Osteocyte (in vitro differentiated cells): ENCODE measurements at regions not wholly inside any gene's neighbourhood (a gene's known extent, or its start where the extent isn't known, plus 50 kb on each side); places are given as distances from the start of the nearest gene placed in this dataset.

Experiments used
- DNase-seq: peaks from one replicate; pipeline ENCODE4 v3.0.0; 2021; ENCODE audit warnings: mixed read lengths; ENCODE audit not compliant: unreplicated experiment; ENCODE audit errors: extremely low spot score
- H3K27ac Mint-ChIP-seq: one replicate; pipeline ENCODE4 v1.8.0; 2021; ENCODE audit warnings: mild to moderate bottlenecking, mixed read lengths; ENCODE audit not compliant: unreplicated experiment
- H3K27me3 Mint-ChIP-seq: one replicate; pipeline ENCODE4 v1.8.0; 2021; ENCODE audit warnings: mixed read lengths; ENCODE audit not compliant: unreplicated experiment
- H3K36me3 Mint-ChIP-seq: one replicate; pipeline ENCODE4 v1.8.0; 2021; ENCODE audit warnings: mixed read lengths; ENCODE audit not compliant: unreplicated experiment
- H3K4me1 Mint-ChIP-seq: one replicate; pipeline ENCODE4 v1.8.0; 2021; ENCODE audit warnings: mixed read lengths; ENCODE audit not compliant: unreplicated experiment
- H3K4me3 Mint-ChIP-seq: one replicate; pipeline ENCODE4 v1.8.0; 2021; ENCODE audit warnings: mild to moderate bottlenecking, moderate library complexity, mixed read lengths; ENCODE audit not compliant: unreplicated experiment
- H3K9me3 Mint-ChIP-seq: one replicate; pipeline ENCODE4 v1.8.0; 2021; ENCODE audit warnings: mixed read lengths; ENCODE audit not compliant: unreplicated experiment
- CTCF ChIP-seq: fragments of 200-600 bp; sonication (generic); IDR thresholded peaks from 2 replicates; pipeline ENCODE4 v1.5.0; 2021; ENCODE audit warnings: antibody characterized with exemption, mild to moderate bottlenecking, moderate library complexity

GRCh38 chr13:73765651-73766384, 368.4 kb downstream of the KLF12 start:
- Mint-ChIP-seq H3K4me1 (peaks cover 28% of the 10 kb centered on the region), H3K36me3 (peaks cover 12% of the 10 kb centered on the region), H3K9me3 (no peaks in the 10 kb centered on the region), H3K27me3 (no peaks in the 10 kb centered on the region), H3K27ac (peak overlapping the region; percentile 78), H3K4me3 (peak overlapping the region; percentile 40)
- TF ChIP-seq CTCF: no peak
- DNase-seq: peak; percentile 84

- Mint-ChIP-seq H3K27me3 (no peaks in the 10 kb centered on the region), H3K36me3 (peaks cover 9% of the 10 kb centered on the region), H3K4me3 (no peak overlapping the region), H3K4me1 (peaks cover 3% of the 10 kb centered on the region), H3K27ac (no peak overlapping the region), H3K9me3 (no peaks in the 10 kb centered on the region)
- DNase-seq: no peak
- TF ChIP-seq CTCF: no peak
Observed at GRCh38 chr13:73759434-73759833, 374.8 kb downstream of the KLF12 start.

GRCh38 chr13:73757481-73758233, 376.5 kb downstream of the KLF12 start:
- no peak for TF ChIP-seq CTCF
- Mint-ChIP-seq H3K36me3 (peaks cover 7% of the 10 kb centered on the region), H3K27ac (no peak overlapping the region), H3K9me3 (no peaks in the 10 kb centered on the region), H3K4me1 (peaks cover 3% of the 10 kb centered on the region), H3K27me3 (no peaks in the 10 kb centered on the region), H3K4me3 (no peak overlapping the region)
- no peak for DNase-seq

- Mint-ChIP-seq H3K36me3 (peaks cover 9% of the 10 kb centered on the region), H3K27me3 (no peaks in the 10 kb centered on the region), H3K4me3 (no peak overlapping the region), H3K27ac (no peak overlapping the region), H3K4me1 (peaks cover 3% of the 10 kb centered on the region), H3K9me3 (no peaks in the 10 kb centered on the region)
- peak; percentile 76 for TF ChIP-seq CTCF
- DNase-seq: no peak
Observed at GRCh38 chr13:73754727-73755292, 379.4 kb downstream of the KLF12 start.

GRCh38 chr13:73754241-73754640, 380.0 kb downstream of the KLF12 start:
- no peaks in the 10 kb centered on the region for H3K9me3 Mint-ChIP-seq
- H3K27me3 Mint-ChIP-seq: no peaks in the 10 kb centered on the region
- H3K36me3 Mint-ChIP-seq: peaks cover 8% of the 10 kb centered on the region
- TF ChIP-seq CTCF: no peak
- H3K4me1 Mint-ChIP-seq: peaks cover 3% of the 10 kb centered on the region
- H3K4me3 Mint-ChIP-seq: no peak overlapping the region
- DNase-seq: no peak
- H3K27ac Mint-ChIP-seq: no peak overlapping the region
